Endodermal cell (in vitro differentiated cells): ENCODE measurements at regions not wholly inside any gene's neighbourhood (a gene's known extent, or its start where the extent isn't known, plus 50 kb on each side); places are given as distances from the start of the nearest gene placed in this dataset.

Experiments used
- DNase-seq: peaks from one replicate; pipeline ENCODE4 v3.0.0-alpha.2; 2017
- H3K27ac ChIP-seq: 2 replicates; pipeline ENCODE4 v1.5.1; 2013; ENCODE audit warnings: mild to moderate bottlenecking, low read depth, low read length, moderate library complexity
- H3K27me3 ChIP-seq: 2 replicates; pipeline ENCODE4 v1.6.1; 2013; ENCODE audit warnings: mild to moderate bottlenecking, low read length, moderate library complexity; ENCODE audit not compliant: insufficient read depth, control insufficient read depth, poor library complexity, severe bottlenecking
- H3K36me3 ChIP-seq: 2 replicates; pipeline ENCODE4 v1.7.0; 2013; ENCODE audit warnings: mild to moderate bottlenecking, low read length, moderate library complexity; ENCODE audit not compliant: control insufficient read depth, insufficient read depth
- H3K4me1 ChIP-seq: one replicate; pipeline ENCODE4 v1.7.0; 2013; ENCODE audit warnings: low read length; ENCODE audit not compliant: control insufficient read depth, insufficient read depth
- H3K4me3 ChIP-seq: 2 replicates; pipeline ENCODE4 v1.5.1; 2013; ENCODE audit warnings: mild to moderate bottlenecking, low read length, moderate library complexity
- H3K9ac ChIP-seq: 2 replicates; pipeline ENCODE4 v1.6.1; 2013; ENCODE audit warnings: mild to moderate bottlenecking, low read length, moderate library complexity; ENCODE audit not compliant: poor library complexity, severe bottlenecking; ENCODE audit errors: extremely low read depth
- H3K9me3 ChIP-seq: 2 replicates; pipeline ENCODE4 v1.6.1; 2013; ENCODE audit warnings: mild to moderate bottlenecking, low read length, moderate library complexity; ENCODE audit not compliant: control insufficient read depth
- H3K27ac Mint-ChIP-seq: 2 replicates; pipeline ENCODE4 v1.8.0; 2020; ENCODE audit warnings: mixed read lengths
- H3K27me3 Mint-ChIP-seq: 2 replicates; pipeline ENCODE4 v1.8.0; 2021; ENCODE audit warnings: mild to moderate bottlenecking, mixed read lengths; ENCODE audit not compliant: insufficient read depth
- H3K36me3 Mint-ChIP-seq: 2 replicates; pipeline ENCODE4 v1.8.0; 2020; ENCODE audit warnings: low read depth, mixed read lengths
- H3K4me1 Mint-ChIP-seq: 2 replicates; pipeline ENCODE4 v1.8.0; 2020; ENCODE audit warnings: mixed read lengths
- H3K4me3 Mint-ChIP-seq: 2 replicates; pipeline ENCODE4 v1.8.0; 2020; ENCODE audit warnings: mild to moderate bottlenecking, moderate library complexity, mixed read lengths
- H3K9me3 Mint-ChIP-seq: 2 replicates; pipeline ENCODE4 v1.8.0; 2020; ENCODE audit warnings: mild to moderate bottlenecking, mixed read lengths
- WGBS, 2 experiments: methylation state at CpG; one replicate each; pipeline versions ENCODE4 v1.1.5 to v1.1.7; 2013; ENCODE audit warnings: missing lambda C conversion rate in 2 of 2, mixed read lengths in 1 of 2; ENCODE audit not compliant: insufficient coverage in 1 of 2, insufficient read length in 1 of 2; 5-methylcytosine and 5-hydroxymethylcytosine counted together
- TF ChIP-seq, protein P1 (sequence below): fragments of 200-600 bp; sonication (generic); conservative IDR thresholded peaks from 2 replicates; pipeline ENCODE4 v1.5.0; 2021; ENCODE audit warnings: antibody characterized with exemption, mild to moderate bottlenecking

DNA sequence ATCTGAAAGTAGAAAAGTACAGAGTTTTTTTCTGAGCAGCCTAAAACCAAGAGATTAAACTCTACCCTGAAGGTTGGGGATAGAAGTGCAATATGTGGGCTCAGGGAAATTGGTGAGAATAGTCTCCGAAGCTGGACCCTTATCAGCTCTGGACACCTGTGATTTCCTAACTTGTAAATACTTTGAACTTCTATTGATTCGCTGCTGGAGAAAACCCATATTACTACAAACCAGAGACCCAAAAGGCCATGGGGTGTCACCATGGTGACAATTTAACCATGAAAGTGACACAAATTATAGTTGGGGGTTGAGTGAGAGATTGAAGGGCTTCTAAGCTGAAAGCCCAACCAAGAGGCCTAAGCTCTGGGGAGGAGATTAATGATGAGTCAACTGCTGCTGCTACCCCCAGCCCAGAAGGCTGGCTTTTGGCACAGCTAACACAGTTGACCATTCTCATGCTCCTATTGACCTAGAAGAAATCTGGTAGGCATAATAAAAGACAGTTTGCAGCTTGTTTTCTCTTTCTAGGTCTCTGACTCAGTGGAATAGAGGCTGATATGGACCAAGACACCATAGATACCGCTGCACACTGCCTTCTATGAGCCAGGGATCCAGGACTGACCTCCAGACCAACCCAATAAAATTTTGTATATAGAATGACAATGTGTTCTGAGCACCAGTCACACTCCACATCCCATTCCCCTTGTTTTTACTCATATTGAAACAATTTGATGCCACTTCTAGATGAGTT lies 131.9 kb upstream of the FNDC3A start:
- H3K9me3 Mint-ChIP-seq: no peaks in the 10 kb centered on the region
- Histone ChIP-seq H3K27me3 (no peaks in the 10 kb centered on the region), H3K27ac (no peak overlapping the region), H3K9me3 (no peaks in the 10 kb centered on the region), H3K4me1 (peaks cover 4% of the 10 kb centered on the region), H3K4me3 (no peak overlapping the region), H3K9ac (no peak overlapping the region), H3K36me3 (no peaks in the 10 kb centered on the region)
- TF ChIP-seq, protein P1, sequence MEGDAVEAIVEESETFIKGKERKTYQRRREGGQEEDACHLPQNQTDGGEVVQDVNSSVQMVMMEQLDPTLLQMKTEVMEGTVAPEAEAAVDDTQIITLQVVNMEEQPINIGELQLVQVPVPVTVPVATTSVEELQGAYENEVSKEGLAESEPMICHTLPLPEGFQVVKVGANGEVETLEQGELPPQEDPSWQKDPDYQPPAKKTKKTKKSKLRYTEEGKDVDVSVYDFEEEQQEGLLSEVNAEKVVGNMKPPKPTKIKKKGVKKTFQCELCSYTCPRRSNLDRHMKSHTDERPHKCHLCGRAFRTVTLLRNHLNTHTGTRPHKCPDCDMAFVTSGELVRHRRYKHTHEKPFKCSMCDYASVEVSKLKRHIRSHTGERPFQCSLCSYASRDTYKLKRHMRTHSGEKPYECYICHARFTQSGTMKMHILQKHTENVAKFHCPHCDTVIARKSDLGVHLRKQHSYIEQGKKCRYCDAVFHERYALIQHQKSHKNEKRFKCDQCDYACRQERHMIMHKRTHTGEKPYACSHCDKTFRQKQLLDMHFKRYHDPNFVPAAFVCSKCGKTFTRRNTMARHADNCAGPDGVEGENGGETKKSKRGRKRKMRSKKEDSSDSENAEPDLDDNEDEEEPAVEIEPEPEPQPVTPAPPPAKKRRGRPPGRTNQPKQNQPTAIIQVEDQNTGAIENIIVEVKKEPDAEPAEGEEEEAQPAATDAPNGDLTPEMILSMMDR: no peak
- H3K4me1 Mint-ChIP-seq: peaks cover 42% of the 10 kb centered on the region
- no peak overlapping the region for H3K4me3 Mint-ChIP-seq
- H3K27me3 Mint-ChIP-seq: no peaks in the 10 kb centered on the region
- DNase-seq: no peak
- no peak overlapping the region for H3K27ac Mint-ChIP-seq
- H3K36me3 Mint-ChIP-seq: no peaks in the 10 kb centered on the region
- WGBS, 2 experiments: 93% methylated on average over 3 of the region's 3 CpGs; no CpG with 5 or more reads in 1 of the 2 experiments

DNA sequence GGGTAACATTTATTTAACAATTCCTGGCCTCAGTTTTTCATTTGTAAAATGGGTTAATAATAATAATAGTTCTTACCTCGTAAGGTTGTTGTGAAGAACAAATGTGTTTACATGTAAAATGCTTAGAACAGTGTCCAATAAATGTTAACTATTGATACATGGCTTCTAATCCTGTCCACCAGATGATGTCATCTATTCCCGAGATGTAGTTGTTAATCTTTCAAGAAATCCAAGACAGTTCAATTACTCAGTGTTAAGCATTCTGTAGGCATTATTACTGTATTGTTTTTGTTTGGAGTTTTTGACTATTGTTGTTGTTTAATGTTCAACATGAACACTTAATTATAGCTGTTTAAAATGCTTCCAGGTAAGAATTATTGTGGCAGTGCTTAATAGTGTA lies 131.0 kb upstream of the FNDC3A start:
- Histone ChIP-seq H3K9ac (no peak overlapping the region), H3K4me1 (peaks cover 4% of the 10 kb centered on the region), H3K27ac (no peak overlapping the region), H3K9me3 (no peaks in the 10 kb centered on the region), H3K27me3 (no peaks in the 10 kb centered on the region), H3K4me3 (no peak overlapping the region), H3K36me3 (no peaks in the 10 kb centered on the region)
- peaks cover 6% of the 10 kb centered on the region for H3K36me3 Mint-ChIP-seq
- TF ChIP-seq, protein P1: no peak
- no peak for DNase-seq
- peaks cover 6% of the 10 kb centered on the region for H3K9me3 Mint-ChIP-seq
- WGBS, 2 experiments: 78 to 97% methylated on average over 1 to 2 of the region's 2 CpGs
- peaks cover 40% of the 10 kb centered on the region for H3K4me1 Mint-ChIP-seq
- no peak overlapping the region for H3K4me3 Mint-ChIP-seq
- no peaks in the 10 kb centered on the region for H3K27me3 Mint-ChIP-seq
- H3K27ac Mint-ChIP-seq: no peak overlapping the region

DNA sequence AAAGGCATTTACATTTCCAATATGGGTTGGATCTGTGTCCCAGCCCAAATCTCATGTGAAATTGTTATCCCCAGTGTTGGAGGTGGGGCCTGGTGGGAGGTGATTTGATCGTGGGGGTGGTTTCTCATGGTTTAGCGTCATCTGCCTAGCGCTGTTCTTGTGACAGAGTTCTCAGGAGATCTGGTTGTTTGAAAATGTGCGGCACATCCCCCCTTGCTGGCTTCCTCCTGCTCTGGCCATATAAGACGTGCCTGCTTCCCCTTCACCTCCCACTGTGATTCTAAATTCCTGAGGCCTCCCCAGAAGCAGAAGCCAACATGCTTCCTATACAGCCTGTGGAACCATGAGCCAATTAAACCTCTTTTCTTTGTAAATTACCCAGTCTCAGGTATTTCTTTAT lies 126.2 kb upstream of the FNDC3A start:
- peaks cover 8% of the 10 kb centered on the region for H3K36me3 Mint-ChIP-seq
- DNase-seq: no peak
- no peaks in the 10 kb centered on the region for H3K9me3 ChIP-seq
- H3K4me3 Mint-ChIP-seq: no peak overlapping the region
- no peak overlapping the region for H3K9ac ChIP-seq
- H3K4me1 Mint-ChIP-seq: peaks cover 41% of the 10 kb centered on the region
- no peak overlapping the region for H3K27ac ChIP-seq
- H3K27ac Mint-ChIP-seq: no peak overlapping the region
- H3K27me3 ChIP-seq: no peaks in the 10 kb centered on the region
- no peak overlapping the region for H3K4me3 ChIP-seq
- H3K9me3 Mint-ChIP-seq: peaks cover 8% of the 10 kb centered on the region
- H3K27me3 Mint-ChIP-seq: no peaks in the 10 kb centered on the region
- H3K4me1 ChIP-seq: peaks cover 3% of the 10 kb centered on the region
- no peaks in the 10 kb centered on the region for H3K36me3 ChIP-seq
- WGBS, 2 experiments: 71 to 89% methylated on average over 2 to 5 of the region's 5 CpGs
- TF ChIP-seq, protein P1: no peak
